HepG2 (cell line): ENCODE measurements at regions not wholly inside any gene's neighbourhood (a gene's known extent, or its start where the extent isn't known, plus 50 kb on each side); places are given as distances from the start of the nearest gene placed in this dataset.

ENCODE experiments used
- ATAC-seq: fragments of 200-7000 bp; cut with Tn5 transposase; 3 replicates; pipeline ENCODE4 v1.9.1; 2020; ENCODE audit warnings: mild to moderate bottlenecking, moderate library complexity
- BruUV-seq: library from RNA; stranded (reverse); fragments of 400-500 nt; replicated peaks from 2 replicates; lab custom pipeline; 2021; lab: Mats Ljungman, UMichigan
- CTCF ChIA-PET: fragments of 300-600 bp; formaldehyde crosslinking; extraction: SDS; loops from one replicate; lab custom pipeline; 2021; ENCODE audit warnings: low total read pairs, inconsistent platforms, low intra/inter-chr PET ratio; lab: Yijun Ruan, JAX
- POLR2A ChIA-PET: fragments of 350-600 bp; sonication (Branson Sonifier 250); formaldehyde crosslinking; loops from one replicate; lab custom pipeline; 2020; ENCODE audit warnings: antibody characterized with exemption, inconsistent platforms; lab: Yijun Ruan, JAX
- DNase-seq: peaks from one replicate; pipeline ENCODE4 v3.0.0-alpha.2; 2015; ENCODE audit warnings: low spot score
- FAIRE-seq: peaks from 3 replicates; lab custom pipeline; 2011; peaks lifted over from hg19 to GRCh38; lab: Jason Lieb, UNC
- H2AFZ ChIP-seq: one replicate; pipeline ENCODE4 v1.6.1; 2011; ENCODE audit warnings: low read length, inconsistent platforms
- H3K27ac ChIP-seq: fragments of 300-600 bp; 3 replicates; pipeline ENCODE4 v1.8.0; 2011; ENCODE audit warnings: mixed run types, mild to moderate bottlenecking, mixed read lengths, low read length, inconsistent platforms; ENCODE audit not compliant: insufficient read depth; ENCODE audit errors: extremely low read length
- H3K27me3 ChIP-seq, 2 experiments: fragments of 200-600 bp in 1 of 2; 2 replicates in 1 of 2; 3 replicates in 1 of 2; pipeline versions ENCODE4 v1.6.0 to v1.8.0; 2011; ENCODE audit warnings: low read length in 2 of 2, mild to moderate bottlenecking in 2 of 2, moderate library complexity in 2 of 2, inconsistent platforms in 1 of 2; ENCODE audit not compliant: insufficient read depth in 2 of 2, control insufficient read depth in 1 of 2
- H3K36me3 ChIP-seq, 2 experiments: fragments of 200-600 bp in 1 of 2; replicated peaks in 1 of 2; 2 replicates in 1 of 2; 3 replicates in 1 of 2; pipeline versions ENCODE4 v1.5.1 to v1.8.0; 2011; ENCODE audit warnings: low read length in 2 of 2, inconsistent platforms in 1 of 2; ENCODE audit not compliant: insufficient read depth in 2 of 2, control insufficient read depth in 1 of 2
- H3K4me1 ChIP-seq: 2 replicates; pipeline ENCODE4 v1.5.1; 2012; ENCODE audit warnings: low read length, inconsistent platforms; ENCODE audit not compliant: insufficient read depth
- H3K4me2 ChIP-seq: 2 replicates; pipeline ENCODE4 v1.6.0; 2011; ENCODE audit warnings: low read depth, low read length, inconsistent platforms
- H3K4me3 ChIP-seq, 3 experiments: fragments of 200-600 bp in 1 of 3; sonication (generic), shearing (Covaris generic) in 1 of 3; replicated peaks in 1 of 3; 2 replicates each; pipeline ENCODE4 v1.5.1; 2011 to 2016; ENCODE audit warnings: low read length in 3 of 3, inconsistent platforms in 2 of 3, low read depth in 2 of 3, mild to moderate bottlenecking in 2 of 3, control low read depth in 1 of 3, mixed read lengths in 1 of 3; ENCODE audit not compliant: insufficient read depth in 1 of 3
- H3K79me2 ChIP-seq: one replicate; pipeline ENCODE4 v1.6.1; 2011; ENCODE audit warnings: low read length, inconsistent platforms; ENCODE audit not compliant: insufficient read depth
- H3K9ac ChIP-seq: 2 replicates; pipeline ENCODE4 v1.6.0; 2011; ENCODE audit warnings: mild to moderate bottlenecking, low read depth, low read length, inconsistent platforms; ENCODE audit not compliant: insufficient read depth
- H3K9me3 ChIP-seq: 2 replicates; pipeline ENCODE4 v1.5.1; 2012; ENCODE audit warnings: mild to moderate bottlenecking, low read length
- H4K20me1 ChIP-seq: 2 replicates; pipeline ENCODE4 v1.6.0; 2011; ENCODE audit warnings: inconsistent platforms, mild to moderate bottlenecking, low read length, moderate library complexity; ENCODE audit not compliant: insufficient read depth
- FOXA1 ChIP-seq, 2 experiments: fragments of 450-650 bp in 1 of 2; sonication (generic) in 1 of 2; formaldehyde crosslinking in 1 of 2; IDR thresholded peaks; 2 replicates each; pipeline versions ENCODE4 v1.4.0 to v1.6.1; 2016 to 2020; ENCODE audit warnings: missing genetic modification reagents in 1 of 2
- FOXJ3 ChIP-seq: sonication (generic); formaldehyde crosslinking; IDR thresholded peaks from 2 replicates; pipeline ENCODE4 v1.4.0; 2020; ENCODE audit warnings: missing genetic modification reagents, mild to moderate bottlenecking, borderline replicate concordance
- FOXO4 ChIP-seq: sonication (generic); formaldehyde crosslinking; conservative IDR thresholded peaks from 2 replicates; pipeline ENCODE4 v1.8.1; 2023; ENCODE audit warnings: missing genetic modification reagents
- FUBP1 ChIP-seq: sonication (generic); formaldehyde crosslinking; IDR thresholded peaks from 2 replicates; pipeline ENCODE4 v1.5.1; 2020; ENCODE audit warnings: missing genetic modification reagents, mild to moderate bottlenecking, borderline replicate concordance
- NKX3-1 ChIP-seq: sonication (generic); formaldehyde crosslinking; IDR thresholded peaks from 2 replicates; pipeline ENCODE4 v1.5.0; 2020; ENCODE audit warnings: missing genetic modification reagents
- NR1H2 ChIP-seq: sonication (generic); formaldehyde crosslinking; IDR thresholded peaks from 2 replicates; pipeline ENCODE4 v1.8.1; 2022; ENCODE audit warnings: low read depth, missing genetic modification reagents, borderline replicate concordance
- SAFB2 ChIP-seq: sonication (generic); formaldehyde crosslinking; IDR thresholded peaks from 2 replicates; pipeline ENCODE4 v1.5.1; 2020; ENCODE audit warnings: missing genetic modification reagents, low read depth, mild to moderate bottlenecking, borderline replicate concordance
- SALL2 ChIP-seq: sonication (generic); formaldehyde crosslinking; IDR thresholded peaks from 2 replicates; pipeline ENCODE4 v1.8.1; 2023; ENCODE audit warnings: mild to moderate bottlenecking, missing genetic modification reagents, inconsistent platforms
- TOPORS ChIP-seq: sonication (generic); formaldehyde crosslinking; IDR thresholded peaks from 2 replicates; pipeline ENCODE4 v1.8.0; 2023; ENCODE audit warnings: mild to moderate bottlenecking, missing genetic modification reagents
- ZFP90 ChIP-seq: sonication (generic); formaldehyde crosslinking; IDR thresholded peaks from 2 replicates; pipeline ENCODE4 v1.8.0; 2022; ENCODE audit warnings: missing genetic modification reagents, mild to moderate bottlenecking, inconsistent platforms, borderline replicate concordance
- ZNF205 ChIP-seq: IDR thresholded peaks from 2 replicates; pipeline ENCODE4 v1.6.1; 2018; ENCODE audit warnings: missing biosample characterization, missing genetic modification reagents
- ZNF281 ChIP-seq: sonication (generic); formaldehyde crosslinking; IDR thresholded peaks from 2 replicates; pipeline ENCODE4 v1.4.0; 2020; ENCODE audit warnings: missing genetic modification reagents, borderline replicate concordance
- ZNF432 ChIP-seq: sonication (generic); formaldehyde crosslinking; IDR thresholded peaks from 2 replicates; pipeline ENCODE4 v1.5.0; 2020; ENCODE audit warnings: missing genetic modification reagents, mild to moderate bottlenecking, borderline replicate concordance
- ZNF557 ChIP-seq: sonication (generic); formaldehyde crosslinking; IDR thresholded peaks from 2 replicates; pipeline ENCODE4 v1.4.0; 2020; ENCODE audit warnings: missing genetic modification reagents
- ZNF605 ChIP-seq: sonication (generic); formaldehyde crosslinking; IDR thresholded peaks from 2 replicates; pipeline ENCODE4 v1.8.0; 2022; ENCODE audit warnings: mild to moderate bottlenecking, missing genetic modification reagents
- ZNF737 ChIP-seq: sonication (generic); formaldehyde crosslinking; IDR thresholded peaks from 2 replicates; pipeline ENCODE4 v1.5.0; 2020; ENCODE audit warnings: missing genetic modification reagents, mild to moderate bottlenecking, borderline replicate concordance
- ZNF770 ChIP-seq: sonication (generic); formaldehyde crosslinking; IDR thresholded peaks from 2 replicates; pipeline ENCODE4 v1.5.0; 2020; ENCODE audit warnings: mild to moderate bottlenecking, missing genetic modification reagents
- ZNF879 ChIP-seq: sonication (generic); formaldehyde crosslinking; IDR thresholded peaks from 2 replicates; pipeline ENCODE4 v1.8.1; 2023; ENCODE audit warnings: missing genetic modification reagents
- WGBS: methylation state at CpG from one replicate; pipeline ENCODE4 v1.1.6; 2017; ENCODE audit warnings: low lambda C conversion rate; 5-methylcytosine and 5-hydroxymethylcytosine counted together
- in situ Hi-C: cut with HindIII; loops from 2 replicates; pipeline ENCODE4 v1.10.0; 2017; ENCODE audit warnings: low pct_unique_long_range_greater_than_20kb; ENCODE audit not compliant: extremely low pct_ligation_motif_present
- intact Hi-C: fragments of 100-400 bp; cut with micrococcal nuclease; formaldehyde crosslinking; loops from one replicate; pipeline ENCODE4 v1.10.0; 2022; ENCODE audit not compliant: unreplicated experiment

GRCh38 chr2:235142601-235143000 is 190.8 kb downstream of the SH3BP4 start:
- FAIRE-seq (peak; percentile 49), ATAC-seq (no peak), DNase-seq (peak; percentile 18)
- no peak overlapping the region for H3K4me3 ChIP-seq
- POLR2A ChIA-PET = no interaction called here
- TF ChIP-seq ZNF205 (CRISPR knock-in tag) (no peak), SAFB2 (CRISPR knock-in tag) (no peak), FOXA1 (IDR thresholded peaks at IDR 0.05) (no peak), FOXA1 (CRISPR knock-in tag; IDR thresholded peaks at IDR 0.05) (no peak), FOXO4 (CRISPR knock-in tag) (no peak), ZNF879 (CRISPR knock-in tag) (no peak), NKX3-1 (CRISPR knock-in tag) (no peak), ZNF281 (CRISPR knock-in tag) (no peak), ZFP90 (no peak), ZNF737 (no peak), ZNF770 (no peak), NR1H2 (CRISPR knock-in tag) (no peak), FOXJ3 (no peak), ZNF432 (CRISPR knock-in tag) (no peak), ZNF605 (CRISPR knock-in tag) (no peak), ZNF557 (CRISPR knock-in tag) (no peak), SALL2 (CRISPR knock-in tag) (no peak), FUBP1 (no peak), TOPORS (CRISPR knock-in tag) (no peak)
- no peak overlapping the region for H3K9ac ChIP-seq
- no peaks in the 10 kb centered on the region for H3K79me2 ChIP-seq
- no TSS peak for BruUV-seq
- H3K36me3 ChIP-seq = no peaks in the 10 kb centered on the region
- H2AFZ ChIP-seq = no peak overlapping the region
- intact Hi-C loops = no loop called here
- H3K4me2 ChIP-seq = no peak overlapping the region
- in situ Hi-C loops = loop anchor here (5.0 kb wide), 1 partner anchor 450 kb away; no protein-coding TSS in a partner anchor
- peaks cover 6% of the 10 kb centered on the region for H3K4me1 ChIP-seq
- WGBS = 2% methylated on average over 4 of the region's 4 CpGs
- no peak overlapping the region for H3K27ac ChIP-seq
- no peaks in the 10 kb centered on the region; the same call in 1 of the 2 replicates for H4K20me1 ChIP-seq
- CTCF ChIA-PET = no interaction called here
- H3K27me3 ChIP-seq = peaks cover 0 to 45% of the 10 kb centered on the region in 2 experiments; a peak in 4 of 5 replicates
- H3K9me3 ChIP-seq = no peaks in the 10 kb centered on the region
